ENCODE measurements at regions not wholly inside any gene's neighbourhood (a gene's known extent, or its start where the extent isn't known, plus 50 kb on each side); places are given as distances from the start of the nearest gene placed in this dataset.

DNA sequence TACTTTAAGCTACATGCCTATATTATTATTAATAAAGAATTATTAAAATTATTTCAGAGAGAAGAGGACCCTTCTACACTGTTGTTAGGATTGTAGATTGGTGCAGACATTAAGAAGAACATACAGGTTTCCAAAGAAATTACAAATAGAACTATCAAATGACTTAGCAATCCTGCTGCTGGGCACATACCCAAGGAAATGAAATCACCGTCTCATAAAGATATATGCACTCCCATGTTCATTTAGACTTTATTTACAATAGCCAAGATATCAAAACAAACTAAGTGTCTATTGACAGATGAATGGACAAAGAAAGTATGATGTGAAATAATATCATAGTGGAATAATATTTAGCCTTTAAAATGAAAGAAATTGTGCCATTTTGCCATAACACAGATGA is 687.7 kb upstream of the POU3F2 start:
- DNase-seq = no peak

DNA sequence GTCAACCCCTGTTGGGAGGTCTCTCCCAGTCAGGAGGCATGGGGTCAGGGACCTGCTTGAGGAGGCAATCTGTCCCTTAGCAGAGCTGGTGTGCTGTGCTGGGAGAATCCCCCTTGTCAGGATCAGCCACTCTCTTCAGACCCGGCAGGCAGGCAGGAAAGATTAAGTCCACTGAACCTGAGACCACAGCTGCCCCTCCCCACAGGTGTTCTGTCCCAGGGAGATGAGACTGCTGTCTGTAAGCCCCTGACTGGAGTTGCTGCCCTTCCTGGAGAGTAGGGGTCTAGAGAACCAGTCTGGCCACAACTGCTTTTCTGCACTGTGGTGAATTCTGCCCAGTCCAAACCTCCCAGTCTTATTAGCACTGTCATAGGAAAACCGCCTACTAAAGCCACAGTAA is 677.8 kb upstream of the POU3F2 start:
- no peak for DNase-seq

GRCh38 chr6:98179606-98180005 is 654.8 kb upstream of the POU3F2 start:
- DNase-seq = no peak

- DNase-seq = no peak
Measured at GRCh38 chr6:98200084-98200483, 634.3 kb upstream of the POU3F2 start.

- no peak for DNase-seq
Measured at GRCh38 chr6:98203170-98203806, 631.1 kb upstream of the POU3F2 start.

GRCh38 chr6:98212468-98212867 is 621.9 kb upstream of the POU3F2 start:
- no peak for DNase-seq

DNA sequence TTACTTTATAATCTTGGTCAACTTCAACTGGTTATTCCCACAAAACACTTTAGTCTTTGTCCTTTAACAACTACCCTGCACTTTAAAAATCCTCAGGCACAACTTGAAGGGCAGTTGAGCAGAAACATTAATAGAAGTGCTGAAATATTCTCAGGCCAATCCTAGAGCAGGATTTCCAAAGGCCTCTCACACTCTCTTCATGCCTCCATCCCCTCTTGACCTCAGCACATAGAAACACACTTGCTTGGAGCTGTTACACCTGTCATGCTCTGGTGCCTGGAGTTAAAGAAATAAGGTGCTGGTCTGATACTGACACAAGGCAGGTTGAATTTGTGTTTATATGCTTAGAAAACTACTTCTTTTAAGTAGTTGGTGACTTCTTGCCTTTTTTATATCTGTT is 618.8 kb upstream of the POU3F2 start:
- DNase-seq = no peak

DNA sequence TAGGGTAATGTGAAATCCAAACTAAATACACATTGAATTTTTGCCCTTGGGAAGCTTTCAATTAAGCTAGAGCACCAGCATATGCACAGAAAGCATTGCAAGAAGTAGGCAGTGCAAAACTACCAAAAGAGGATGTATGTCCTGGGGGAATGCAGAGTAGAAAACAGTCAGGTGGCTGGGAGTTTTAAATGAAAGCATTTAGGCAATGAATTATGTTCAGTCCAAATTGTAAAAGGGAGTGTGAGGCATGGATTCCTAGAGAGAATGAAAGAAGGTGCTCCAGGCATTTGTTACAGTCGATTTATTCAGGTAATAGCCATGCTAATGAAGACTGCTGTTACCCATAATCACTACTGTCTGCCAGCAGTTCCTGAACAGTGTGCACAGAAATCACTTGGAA is 604.1 kb upstream of the POU3F2 start:
- no peak for DNase-seq

GRCh38 chr6:98239057-98239456 is 595.3 kb upstream of the POU3F2 start:
- DNase-seq = no peak

GRCh38 chr6:98241630-98242029 is 592.7 kb upstream of the POU3F2 start:
- DNase-seq = no peak

DNA sequence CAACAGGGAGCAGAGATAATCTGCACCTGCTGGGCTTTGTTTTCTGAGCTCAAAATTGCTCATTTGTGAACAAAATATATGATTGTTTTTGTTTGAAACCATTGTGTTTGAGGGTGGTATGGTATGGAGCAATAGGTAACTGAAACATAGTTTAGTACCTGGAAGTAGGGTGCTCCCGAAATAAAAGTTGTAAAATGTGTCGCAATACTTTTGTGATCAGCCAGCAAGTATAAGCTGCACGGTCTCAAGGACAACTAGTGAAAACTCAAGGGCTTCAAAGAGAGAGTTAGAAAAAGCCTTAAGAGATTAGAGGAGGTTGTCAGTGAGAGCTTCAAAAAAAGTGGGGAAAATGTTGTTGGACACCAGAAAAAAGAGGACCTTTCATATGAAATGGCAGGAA is 579.8 kb upstream of the POU3F2 start:
- no peak for DNase-seq

DNA sequence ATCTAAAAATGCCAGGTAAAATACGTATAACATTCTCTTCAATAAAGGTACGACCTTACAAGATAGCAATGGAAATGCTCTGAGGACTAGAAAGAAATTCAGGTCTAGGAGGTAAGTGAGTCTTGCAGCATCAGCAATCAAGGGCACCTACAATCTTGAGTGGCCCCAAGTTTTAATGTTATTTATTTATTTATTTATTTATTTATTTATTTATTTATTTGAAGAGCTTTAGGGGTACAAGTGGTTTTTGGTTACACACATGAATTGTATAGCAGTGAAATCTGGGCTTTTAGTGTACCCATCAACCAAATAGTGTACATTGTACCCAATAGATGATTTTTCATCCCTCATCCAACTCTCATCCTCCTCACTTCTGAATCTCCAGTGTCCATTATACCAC is 574.0 kb upstream of the POU3F2 start:
- no peak for DNase-seq

DNA sequence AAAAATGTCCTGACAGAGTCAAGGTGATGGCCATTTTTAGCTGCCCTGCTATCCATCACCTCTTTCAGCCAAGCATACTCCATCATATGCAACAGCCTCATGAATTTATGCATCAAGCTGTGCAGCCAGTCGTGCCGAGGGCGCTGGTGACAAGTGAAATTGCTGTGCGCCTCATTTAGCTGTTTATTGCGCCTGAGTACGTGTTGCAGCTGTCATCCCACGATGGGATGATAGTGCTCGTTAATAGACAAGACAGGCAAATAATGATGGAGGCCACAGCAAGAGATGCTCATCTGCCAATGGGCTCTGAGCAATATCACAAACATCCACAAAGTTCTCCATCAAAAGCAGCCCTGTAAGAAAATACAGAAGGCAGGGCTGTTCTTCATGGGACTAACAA is 562.3 kb upstream of the POU3F2 start:
- peak in 1 of 14 donors; percentile 0 for DNase-seq

GRCh38 chr6:98274691-98275090 is 559.7 kb upstream of the POU3F2 start:
- DNase-seq = no peak

DNA sequence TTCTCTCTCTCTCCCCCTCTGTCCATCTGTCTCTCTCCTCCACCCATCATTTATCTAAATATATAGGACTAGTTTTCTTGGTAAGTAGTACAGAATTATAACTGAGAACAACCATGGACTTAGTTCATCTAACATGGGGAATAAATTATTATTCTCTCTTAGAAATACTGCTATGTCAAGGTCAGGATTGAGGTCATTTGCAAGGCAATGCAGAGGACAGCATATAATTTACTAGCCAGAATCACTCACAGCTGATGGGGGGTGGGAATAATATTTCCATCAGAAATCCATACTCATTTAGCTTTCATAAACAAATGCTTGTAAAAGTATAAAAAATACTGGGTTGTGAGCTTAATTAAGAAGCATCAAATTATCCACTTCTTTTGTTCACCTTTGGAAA is 553.9 kb upstream of the POU3F2 start:
- DNase-seq = no peak

GRCh38 chr6:98286620-98287019 is 547.8 kb upstream of the POU3F2 start:
- no peak for DNase-seq

GRCh38 chr6:98287876-98288275 is 546.5 kb upstream of the POU3F2 start:
- DNase-seq = no peak

GRCh38 chr6:98292810-98293209 is 541.6 kb upstream of the POU3F2 start:
- no peak for DNase-seq

DNA sequence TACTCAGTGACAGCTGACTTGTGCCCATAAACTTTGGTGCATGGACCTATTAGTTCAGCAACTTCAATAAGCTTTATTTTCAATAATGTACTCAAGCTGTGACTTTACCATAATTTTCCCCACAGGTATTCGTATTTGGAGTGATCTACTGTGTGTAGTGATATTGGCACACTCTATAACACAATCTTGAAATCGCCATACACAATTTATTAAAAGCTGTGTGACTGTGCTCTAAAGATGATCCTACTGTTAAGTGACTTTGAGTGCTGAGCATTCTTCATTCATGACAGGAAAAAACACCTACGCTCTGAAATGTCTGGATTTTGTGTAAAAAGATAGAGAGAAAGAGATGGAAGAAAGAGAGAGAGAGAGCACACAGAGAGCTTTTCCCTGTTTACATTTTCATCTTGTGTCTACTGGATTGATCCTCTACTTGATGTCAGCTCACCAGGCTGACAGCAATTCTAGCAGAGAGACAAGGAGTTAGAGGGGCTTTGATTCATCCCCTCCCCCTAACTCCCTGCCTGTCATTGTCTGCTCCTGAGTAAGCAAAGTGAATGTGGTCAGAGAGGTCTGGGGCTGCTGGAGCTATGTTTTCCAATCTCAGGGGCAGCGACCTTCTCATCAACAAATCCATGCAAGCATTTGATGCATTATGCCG is 538.7 kb upstream of the POU3F2 start:
- no peak for DNase-seq

GRCh38 chr6:98308564-98308963 is 525.8 kb upstream of the POU3F2 start:
- no peak for DNase-seq

DNA sequence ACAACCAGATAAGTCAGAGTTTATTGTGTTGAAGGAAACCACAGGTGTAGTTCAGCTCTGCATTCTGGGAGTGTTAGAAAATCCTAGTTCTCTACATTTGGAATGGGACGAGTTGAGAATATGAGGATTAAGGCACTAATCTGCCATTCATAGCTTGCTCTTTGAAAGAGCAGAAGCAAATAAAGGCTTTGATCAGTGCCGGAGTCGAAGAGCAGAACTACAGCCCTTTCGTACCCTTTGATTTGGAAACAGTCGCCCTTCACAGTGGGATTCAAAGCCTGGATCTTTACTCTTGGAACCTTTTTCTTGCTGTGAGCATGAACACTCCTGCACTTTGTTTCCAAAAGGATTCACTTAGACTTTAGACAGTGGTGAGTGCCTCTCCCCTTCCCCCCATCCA is 523.9 kb upstream of the POU3F2 start:
- no peak for DNase-seq

DNA sequence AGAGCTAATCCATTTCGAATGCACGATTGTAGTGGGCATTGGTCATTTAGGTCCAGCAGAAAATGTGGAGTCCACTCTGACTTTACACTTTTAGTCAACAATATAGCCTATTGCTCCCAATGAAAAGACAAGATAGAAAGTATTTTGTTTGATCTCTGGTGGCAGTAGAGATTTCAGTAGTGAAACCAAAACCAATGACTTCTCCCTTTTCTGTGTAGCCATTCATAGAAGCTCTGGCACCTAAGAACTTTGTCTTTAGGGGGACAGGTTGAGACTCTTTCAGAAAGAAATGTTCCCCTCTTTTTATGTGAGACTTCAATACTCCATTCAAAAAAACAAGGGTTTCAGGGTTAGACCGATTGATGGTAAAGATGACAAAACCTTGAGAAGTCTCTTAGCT is 510.8 kb upstream of the POU3F2 start:
- no peak for DNase-seq

- peak in 2 of 14 donors; percentile 2 for DNase-seq
Measured at GRCh38 chr6:98324446-98324845, 509.9 kb upstream of the POU3F2 start.

DNA sequence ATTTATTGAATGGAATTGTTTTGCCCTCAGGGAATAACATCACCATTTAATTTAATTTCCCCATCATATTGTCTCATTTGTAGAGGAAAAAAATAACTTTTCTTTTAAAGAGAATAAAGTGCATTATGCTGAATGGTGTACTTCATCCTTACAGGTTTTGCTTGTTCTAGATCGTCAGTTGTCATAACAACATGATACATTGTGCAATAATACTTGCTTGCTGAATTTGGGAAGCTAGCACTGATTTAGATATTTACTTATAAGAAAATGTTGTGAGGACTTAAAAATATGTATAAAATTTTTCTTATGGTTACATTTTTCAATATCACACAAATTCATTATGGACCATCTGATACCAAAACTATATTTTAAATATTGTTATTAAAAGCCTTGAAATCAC is 509.0 kb upstream of the POU3F2 start:
- no peak for DNase-seq

DNA sequence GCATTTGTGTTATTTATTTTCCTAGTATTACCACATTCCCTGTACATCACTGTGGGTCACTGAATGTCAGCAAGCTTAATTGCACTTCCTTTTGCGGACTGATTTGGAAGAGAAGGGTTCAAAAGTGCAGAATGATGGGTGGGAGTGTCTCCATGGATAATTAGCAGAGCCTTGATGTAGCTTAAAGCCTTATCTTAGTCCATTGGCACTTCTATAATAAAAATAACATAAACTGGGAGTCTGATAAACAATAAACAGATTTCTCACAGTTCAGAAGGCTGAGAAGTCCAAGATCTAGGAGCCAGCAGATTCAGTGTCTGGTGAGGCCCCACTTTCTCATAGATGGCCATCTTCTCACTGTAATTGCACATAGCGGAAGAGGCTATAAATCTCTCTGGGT is 501.1 kb upstream of the POU3F2 start:
- no peak for DNase-seq
